ENCODE measurements at regions not wholly inside any gene's neighbourhood (a gene's known extent, or its start where the extent isn't known, plus 50 kb on each side); places are given as distances from the start of the nearest gene placed in this dataset.
A peak's percentile ranks its signal among the peaks of the same experiment; 100 is the strongest.

GRCh38 chr2:19114754-19115231, 243.6 kb downstream of the OSR1 start (continued):
- no peak for TF ChIP-seq ZNF550 (CRISPR knock-in tag; IDR thresholded peaks at IDR 0.05; ENCODE audit: borderline replicate concordance)

GRCh38 chr2:19114126-19114525, 244.3 kb downstream of the OSR1 start:
- H3K4me1 ChIP-seq (ENCODE audit: insufficient read depth, low read length) = peaks cover 2% of the 10 kb centered on the region; the same call in 1 of the 2 replicates
- H3K27me3 ChIP-seq (ENCODE audit: control insufficient read depth in 1 of 2, insufficient read depth in 2 of 2, low read length in 2 of 2) = no peaks in the 10 kb centered on the region
- 34% methylated on average over 1 of the region's 1 CpG for WGBS (ENCODE audit: low lambda C conversion rate)
- H3K27ac ChIP-seq (ENCODE audit: extremely low read length, insufficient read depth, low read length) = no peak overlapping the region
- ChIA-PET CTCF (ENCODE audit: low intra/inter-chr PET ratio, low total read pairs) (no interaction called here), POLR2A (no interaction called here)
- H3K9ac ChIP-seq (ENCODE audit: insufficient read depth, low read depth, low read length) = no peak overlapping the region
- H2AFZ ChIP-seq (ENCODE audit: low read length) = no peak overlapping the region
- FAIRE-seq (no peak), DNase-seq (ENCODE audit: low spot score) (no peak), ATAC-seq (no peak)
- in situ Hi-C loops (cut with HindIII; ENCODE audit: extremely low pct_ligation_motif_present, low pct_unique_long_range_greater_than_20kb) = no loop called here
- H4K20me1 ChIP-seq (ENCODE audit: insufficient read depth, low read length) = no peaks in the 10 kb centered on the region
- intact Hi-C loops (cut with micrococcal nuclease; ENCODE audit: unreplicated experiment) = loop anchor here (10.0 kb wide), 1 partner anchor 251 kb away; no protein-coding TSS in a partner anchor
- H3K79me2 ChIP-seq (ENCODE audit: insufficient read depth, low read length) = no peaks in the 10 kb centered on the region
- no TSS peak for BruUV-seq (replicated peaks)
- H3K4me2 ChIP-seq (ENCODE audit: low read depth, low read length) = no peak overlapping the region
- no peaks in the 10 kb centered on the region for H3K36me3 ChIP-seq (replicated peaks in 1 of 2; ENCODE audit: control insufficient read depth in 1 of 2, insufficient read depth in 2 of 2, low read length in 2 of 2)
- no peak for TF ChIP-seq ZNF431 (CRISPR knock-in tag; IDR thresholded peaks at IDR 0.05; ENCODE audit: borderline replicate concordance, low read depth)
- TF ChIP-seq PAF1 (CRISPR knock-in tag; IDR thresholded peaks at IDR 0.05) = no peak
- TF ChIP-seq DRAP1 (CRISPR knock-in tag; IDR thresholded peaks at IDR 0.05) = no peak
- no peaks in the 10 kb centered on the region for H3K9me3 ChIP-seq (ENCODE audit: low read length)
- no peak overlapping the region for H3K4me3 ChIP-seq (replicated peaks in 1 of 3; ENCODE audit: insufficient read depth in 1 of 3, low read depth in 2 of 3, low read length in 3 of 3)

GRCh38 chr2:19111354-19111753, 247.1 kb downstream of the OSR1 start:
- no peak for TF ChIP-seq SNAPC5 (CRISPR knock-in tag; IDR thresholded peaks at IDR 0.05; ENCODE audit: borderline replicate concordance)
- no peak for TF ChIP-seq NFAT5 (CRISPR knock-in tag; IDR thresholded peaks at IDR 0.05)
- TF ChIP-seq HNF4G (IDR thresholded peaks at IDR 0.05; ENCODE audit: borderline replicate concordance, low read depth, low read length) = no peak
- TF ChIP-seq HNF4G (CRISPR knock-in tag; IDR thresholded peaks at IDR 0.05; ENCODE audit: borderline replicate concordance, low read depth) = no peak
- 0 out of 2 replicates have a peak, but pooled peaks have one; percentile 5 for TF ChIP-seq CREB1 (IDR thresholded peaks at IDR 0.05)
- no peak for TF ChIP-seq CREB1 (CRISPR knock-in tag; IDR thresholded peaks at IDR 0.05)
- TF ChIP-seq ATF7 (IDR thresholded peaks at IDR 0.05) = peak; percentile 86
- TF ChIP-seq ATF7 (CRISPR knock-in tag; IDR thresholded peaks at IDR 0.05) = no peak
- no peak overlapping the region for H3K4me3 ChIP-seq (replicated peaks in 1 of 3; ENCODE audit: insufficient read depth in 1 of 3, low read depth in 2 of 3, low read length in 3 of 3)
- no peaks in the 10 kb centered on the region for H3K79me2 ChIP-seq (ENCODE audit: insufficient read depth, low read length)
- FAIRE-seq (no peak), DNase-seq (ENCODE audit: low spot score) (no peak), ATAC-seq (no peak)
- H3K9me3 ChIP-seq (ENCODE audit: low read length) = no peaks in the 10 kb centered on the region
- no peaks in the 10 kb centered on the region for H3K4me1 ChIP-seq (ENCODE audit: insufficient read depth, low read length)
- H3K9ac ChIP-seq (ENCODE audit: insufficient read depth, low read depth, low read length) = no peak overlapping the region
- in situ Hi-C loops (cut with HindIII; ENCODE audit: extremely low pct_ligation_motif_present, low pct_unique_long_range_greater_than_20kb) (no loop called here), intact Hi-C loops (cut with micrococcal nuclease; ENCODE audit: unreplicated experiment) (loop anchor here (10.0 kb wide), 1 partner anchor 253 kb away; no protein-coding TSS in a partner anchor)
- no peaks in the 10 kb centered on the region for H3K36me3 ChIP-seq (replicated peaks in 1 of 2; ENCODE audit: control insufficient read depth in 1 of 2, insufficient read depth in 2 of 2, low read length in 2 of 2)
- BruUV-seq (replicated peaks) = no TSS peak
- 2% methylated on average over 3 of the region's 3 CpGs for WGBS (ENCODE audit: low lambda C conversion rate)
- no peaks in the 10 kb centered on the region for H4K20me1 ChIP-seq (ENCODE audit: insufficient read depth, low read length)
- ChIA-PET CTCF (ENCODE audit: low intra/inter-chr PET ratio, low total read pairs) (no interaction called here), POLR2A (no interaction called here)
- H3K27me3 ChIP-seq (ENCODE audit: control insufficient read depth in 1 of 2, insufficient read depth in 2 of 2, low read length in 2 of 2) = no peaks in the 10 kb centered on the region
- no peak overlapping the region for H2AFZ ChIP-seq (ENCODE audit: low read length)
- no peak overlapping the region for H3K27ac ChIP-seq (ENCODE audit: extremely low read length, insufficient read depth, low read length)
- no peak overlapping the region for H3K4me2 ChIP-seq (ENCODE audit: low read depth, low read length)
